ENCODE measurements at regions not wholly inside any gene's neighbourhood (a gene's known extent, or its start where the extent isn't known, plus 50 kb on each side); places are given as distances from the start of the nearest gene placed in this dataset.

DNA sequence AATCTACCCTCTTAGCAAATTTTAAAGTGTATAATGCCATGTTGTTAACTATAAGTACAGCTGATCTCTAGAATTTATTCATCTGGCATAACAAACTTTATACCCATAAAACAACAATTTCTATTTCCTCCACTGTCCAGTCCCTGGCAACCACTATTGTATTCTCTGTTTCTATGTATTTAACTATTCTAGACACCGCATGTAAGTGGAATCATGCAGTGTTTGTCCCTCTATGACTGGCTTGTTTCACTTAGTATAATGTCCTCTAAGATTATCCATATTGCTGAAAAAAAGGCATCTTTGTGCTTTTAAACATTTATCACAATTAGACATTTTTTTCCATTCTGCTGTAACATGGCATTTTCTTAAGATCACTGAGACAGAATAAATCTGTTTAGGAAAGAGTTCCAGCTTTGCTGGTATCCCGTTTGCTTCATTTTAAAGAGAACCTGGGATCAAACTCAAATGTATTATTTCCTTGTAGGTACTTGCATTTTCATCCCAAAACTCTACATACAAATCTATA is 1191.0 kb downstream of the SLITRK5 start:
- no peak overlapping the region for H2AFZ ChIP-seq
- no peaks in the 10 kb centered on the region for H3K79me2 ChIP-seq (ENCODE audit: low read depth)
- no peaks in the 10 kb centered on the region for H4K20me1 ChIP-seq (ENCODE audit: insufficient read depth)
- no peak overlapping the region for H3K27ac ChIP-seq
- H3K27me3 ChIP-seq (ENCODE audit: insufficient read depth, low read depth): no peaks in the 10 kb centered on the region
- H3K9me3 ChIP-seq (ENCODE audit: insufficient read depth, low read depth): no peaks in the 10 kb centered on the region
- no peaks in the 10 kb centered on the region for H3K4me1 ChIP-seq (replicated peaks; ENCODE audit: insufficient read depth)
- ChIA-PET CTCF (no interaction called here), POLR2A (ENCODE audit: unreplicated experiment) (no interaction called here)
- H3F3A ChIP-seq (ENCODE audit: insufficient read depth, low read depth): no peaks in the 10 kb centered on the region
- no peak for DNase-seq
- TF ChIP-seq, protein P1, sequence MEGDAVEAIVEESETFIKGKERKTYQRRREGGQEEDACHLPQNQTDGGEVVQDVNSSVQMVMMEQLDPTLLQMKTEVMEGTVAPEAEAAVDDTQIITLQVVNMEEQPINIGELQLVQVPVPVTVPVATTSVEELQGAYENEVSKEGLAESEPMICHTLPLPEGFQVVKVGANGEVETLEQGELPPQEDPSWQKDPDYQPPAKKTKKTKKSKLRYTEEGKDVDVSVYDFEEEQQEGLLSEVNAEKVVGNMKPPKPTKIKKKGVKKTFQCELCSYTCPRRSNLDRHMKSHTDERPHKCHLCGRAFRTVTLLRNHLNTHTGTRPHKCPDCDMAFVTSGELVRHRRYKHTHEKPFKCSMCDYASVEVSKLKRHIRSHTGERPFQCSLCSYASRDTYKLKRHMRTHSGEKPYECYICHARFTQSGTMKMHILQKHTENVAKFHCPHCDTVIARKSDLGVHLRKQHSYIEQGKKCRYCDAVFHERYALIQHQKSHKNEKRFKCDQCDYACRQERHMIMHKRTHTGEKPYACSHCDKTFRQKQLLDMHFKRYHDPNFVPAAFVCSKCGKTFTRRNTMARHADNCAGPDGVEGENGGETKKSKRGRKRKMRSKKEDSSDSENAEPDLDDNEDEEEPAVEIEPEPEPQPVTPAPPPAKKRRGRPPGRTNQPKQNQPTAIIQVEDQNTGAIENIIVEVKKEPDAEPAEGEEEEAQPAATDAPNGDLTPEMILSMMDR (conservative IDR thresholded peaks at IDR 0.05): no peak
- TF ChIP-seq EZH2 (IDR thresholded peaks at IDR 0.05; ENCODE audit: low read depth): no peak
- intact Hi-C loops (cut with micrococcal nuclease; ENCODE audit: unreplicated experiment): no loop called here
- H3K9me2 ChIP-seq (ENCODE audit: insufficient read depth): no peaks in the 10 kb centered on the region
- H3K4me3 ChIP-seq: no peak overlapping the region
- H3K36me3 ChIP-seq (ENCODE audit: low read depth): no peaks in the 10 kb centered on the region
- BruUV-seq (replicated peaks): no TSS peak
- no peak overlapping the region for H3K4me2 ChIP-seq

DNA sequence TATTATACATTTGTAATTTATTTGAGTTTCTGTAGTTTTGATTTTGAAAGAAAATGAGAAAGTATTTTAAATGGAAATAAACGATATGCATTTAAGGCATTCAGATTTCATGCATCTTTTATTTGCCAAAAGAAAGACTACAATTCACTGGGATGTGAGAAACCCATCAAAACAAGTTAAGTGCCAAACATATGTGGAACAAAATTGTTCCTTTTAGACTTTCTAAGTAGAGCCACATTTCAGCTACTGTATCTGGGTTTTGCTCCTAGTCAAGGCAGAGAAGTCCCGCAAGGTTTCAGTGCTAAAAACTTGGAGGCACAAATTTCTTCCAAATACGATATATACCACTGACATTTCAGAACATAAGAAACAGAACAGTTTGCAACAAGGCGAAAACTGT is 1191.9 kb downstream of the SLITRK5 start:
- no TSS peak for BruUV-seq (replicated peaks)
- Histone ChIP-seq H3K4me3 (no peak overlapping the region), H3K9me3 (ENCODE audit: insufficient read depth, low read depth) (no peaks in the 10 kb centered on the region), H3F3A (ENCODE audit: insufficient read depth, low read depth) (no peaks in the 10 kb centered on the region), H3K27ac (no peak overlapping the region), H3K4me2 (no peak overlapping the region), H3K4me1 (replicated peaks; ENCODE audit: insufficient read depth) (no peaks in the 10 kb centered on the region), H3K79me2 (ENCODE audit: low read depth) (no peaks in the 10 kb centered on the region), H3K36me3 (ENCODE audit: low read depth) (no peaks in the 10 kb centered on the region), H3K27me3 (ENCODE audit: insufficient read depth, low read depth) (no peaks in the 10 kb centered on the region), H3K9me2 (ENCODE audit: insufficient read depth) (no peaks in the 10 kb centered on the region), H2AFZ (no peak overlapping the region), H4K20me1 (ENCODE audit: insufficient read depth) (no peaks in the 10 kb centered on the region)
- no peak for DNase-seq
- TF ChIP-seq, protein P1 (conservative IDR thresholded peaks at IDR 0.05): no peak
- no peak for TF ChIP-seq EZH2 (IDR thresholded peaks at IDR 0.05; ENCODE audit: low read depth)
- CTCF ChIA-PET: interaction anchor here (0.6 kb wide), 1 partner anchor 32 kb away, joined by 3 read pairs; no protein-coding TSS in a partner anchor
- POLR2A ChIA-PET (ENCODE audit: unreplicated experiment): no interaction called here
- intact Hi-C loops (cut with micrococcal nuclease; ENCODE audit: unreplicated experiment): no loop called here

DNA sequence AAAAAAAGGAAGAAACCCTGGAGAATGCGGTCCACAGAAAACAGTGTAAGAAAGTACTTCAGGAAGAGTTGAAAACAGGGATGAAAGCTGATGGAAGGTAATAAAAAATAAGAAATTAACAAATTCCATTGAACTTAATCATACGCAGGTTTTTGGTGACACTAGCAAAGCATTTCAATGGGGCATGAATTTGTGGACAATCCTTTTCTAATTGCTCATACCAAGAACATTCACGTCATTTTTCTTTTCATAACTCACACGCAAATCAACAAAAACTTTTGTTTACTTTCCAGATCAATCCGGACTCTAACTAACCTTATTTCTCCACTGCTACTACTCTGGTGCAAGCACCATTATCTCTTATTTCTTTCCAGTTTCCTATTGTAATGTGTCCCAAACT is 1195.0 kb downstream of the SLITRK5 start:
- Histone ChIP-seq H3K36me3 (ENCODE audit: low read depth) (no peaks in the 10 kb centered on the region), H3K27me3 (ENCODE audit: insufficient read depth, low read depth) (no peaks in the 10 kb centered on the region), H2AFZ (no peak overlapping the region), H3K27ac (no peak overlapping the region), H3K4me2 (no peak overlapping the region), H4K20me1 (ENCODE audit: insufficient read depth) (no peaks in the 10 kb centered on the region), H3K9me3 (ENCODE audit: insufficient read depth, low read depth) (no peaks in the 10 kb centered on the region), H3F3A (ENCODE audit: insufficient read depth, low read depth) (no peaks in the 10 kb centered on the region), H3K4me1 (replicated peaks; ENCODE audit: insufficient read depth) (no peaks in the 10 kb centered on the region), H3K79me2 (ENCODE audit: low read depth) (no peaks in the 10 kb centered on the region), H3K9me2 (ENCODE audit: insufficient read depth) (0 out of 2 replicates have a peak, but pooled peaks cover 4% of the 10 kb centered on the region), H3K4me3 (no peak overlapping the region)
- intact Hi-C loops (cut with micrococcal nuclease; ENCODE audit: unreplicated experiment): no loop called here
- no TSS peak for BruUV-seq (replicated peaks)
- POLR2A ChIA-PET (ENCODE audit: unreplicated experiment): no interaction called here
- DNase-seq: no peak
- CTCF ChIA-PET: no interaction called here
- TF ChIP-seq, protein P1 (conservative IDR thresholded peaks at IDR 0.05): no peak
- no peak for TF ChIP-seq EZH2 (IDR thresholded peaks at IDR 0.05; ENCODE audit: low read depth)
